Stimulated activated CD4-positive, alpha-beta T cell treated with anti-CD3 and anti-CD28 coated beads, Interleukin-1b, Interleukin-23, amount 100 ng/mL, for 4 hours (primary cell): ENCODE measurements at regions not wholly inside any gene's neighbourhood (a gene's known extent, or its start where the extent isn't known, plus 50 kb on each side); places are given as distances from the start of the nearest gene placed in this dataset.

Experiments
- DNase-seq, 2 donors: peaks; one replicate each; pipeline ENCODE4 v3.0.0-alpha.2; 2020; ENCODE audit warnings: low read depth in 2 of 2

GRCh38 chr3:117455782-117456181 is 746.2 kb downstream of the TUSC7 start:
- no peak for DNase-seq

- no peak for DNase-seq
Measured at GRCh38 chr3:117463276-117464115, 753.9 kb downstream of the TUSC7 start.

- DNase-seq: no peak
Measured at GRCh38 chr3:117471831-117472230, 762.3 kb downstream of the TUSC7 start.

- no peak for DNase-seq
Measured at GRCh38 chr3:117473981-117474538, 764.5 kb downstream of the TUSC7 start.

- DNase-seq: no peak
Measured at GRCh38 chr3:117476572-117476971, 767.0 kb downstream of the TUSC7 start.

GRCh38 chr3:117477214-117477755 is 767.7 kb downstream of the TUSC7 start:
- DNase-seq: no peak

GRCh38 chr3:117479095-117479494 is 769.5 kb downstream of the TUSC7 start:
- no peak for DNase-seq

- no peak for DNase-seq
Measured at GRCh38 chr3:117480525-117480924, 770.9 kb downstream of the TUSC7 start.

- DNase-seq: no peak
Measured at GRCh38 chr3:117480972-117481371, 771.4 kb downstream of the TUSC7 start.

GRCh38 chr3:117483839-117484238 is 774.3 kb downstream of the TUSC7 start:
- DNase-seq: no peak

GRCh38 chr3:117485841-117486240 is 776.3 kb downstream of the TUSC7 start:
- no peak for DNase-seq

- DNase-seq: no peak
Measured at GRCh38 chr3:117486719-117487716, 777.4 kb downstream of the TUSC7 start.

- DNase-seq: no peak
Measured at GRCh38 chr3:117488983-117489382, 779.4 kb downstream of the TUSC7 start.

- no peak for DNase-seq
Measured at GRCh38 chr3:117489663-117490079, 780.1 kb downstream of the TUSC7 start.

- no peak for DNase-seq
Measured at GRCh38 chr3:117490716-117491115, 781.1 kb downstream of the TUSC7 start.

GRCh38 chr3:117495620-117496019 is 786.0 kb downstream of the TUSC7 start:
- DNase-seq: no peak

GRCh38 chr3:117499189-117499870 is 789.8 kb downstream of the TUSC7 start:
- no peak for DNase-seq

GRCh38 chr3:117507958-117508357 is 798.4 kb downstream of the TUSC7 start:
- no peak for DNase-seq

- DNase-seq: no peak
Measured at GRCh38 chr3:117509858-117510257, 800.3 kb downstream of the TUSC7 start.

- DNase-seq: no peak
Measured at GRCh38 chr3:117510396-117510795, 800.8 kb downstream of the TUSC7 start.

- no peak for DNase-seq
Measured at GRCh38 chr3:117512975-117513374, 803.4 kb downstream of the TUSC7 start.
